Panc1 (cell line): ENCODE measurements at regions not wholly inside any gene's neighbourhood (a gene's known extent, or its start where the extent isn't known, plus 50 kb on each side); places are given as distances from the start of the nearest gene placed in this dataset.
"Not testable (repeated sequence)": the region's sequence is repeated elsewhere in the genome, so short reads cannot be mapped to it uniquely, and the experiment has no call there.

Experiments
- CTCF ChIP-seq: fragments of 450-650 bp; IDR thresholded peaks from 2 replicates; pipeline ENCODE4 v1.5.1; 2017; ENCODE audit warnings: mild to moderate bottlenecking
- POLR2AphosphoS5 ChIP-seq: IDR thresholded peaks from 2 replicates; pipeline ENCODE4 v1.6.1; 2012; ENCODE audit warnings: mild to moderate bottlenecking, low read depth, low read length, moderate library complexity
- TCF7L2 ChIP-seq: IDR thresholded peaks from 2 replicates; pipeline ENCODE4 v1.6.1; 2011; ENCODE audit warnings: mild to moderate bottlenecking, low read depth, low read length, inconsistent platforms
- TF ChIP-seq, protein P1 (sequence below), 2 experiments: IDR thresholded peaks; 2 replicates each; pipeline ENCODE4 v1.6.1; 2011 to 2012; ENCODE audit warnings: low read depth in 2 of 2, control low read depth in 1 of 2, low read length in 1 of 2, mild to moderate bottlenecking in 1 of 2, moderate library complexity in 1 of 2; ENCODE audit not compliant: insufficient read depth in 1 of 2

GRCh38 chr22:12630965-12631364, 2897.0 kb upstream of the OR11H1 start:
- peak; percentile 14; the same call in 1 of the 2 replicates for TF ChIP-seq CTCF
- TF ChIP-seq POLR2AphosphoS5, TCF7L2: not testable (repeated sequence)
- TF ChIP-seq, protein P1, sequence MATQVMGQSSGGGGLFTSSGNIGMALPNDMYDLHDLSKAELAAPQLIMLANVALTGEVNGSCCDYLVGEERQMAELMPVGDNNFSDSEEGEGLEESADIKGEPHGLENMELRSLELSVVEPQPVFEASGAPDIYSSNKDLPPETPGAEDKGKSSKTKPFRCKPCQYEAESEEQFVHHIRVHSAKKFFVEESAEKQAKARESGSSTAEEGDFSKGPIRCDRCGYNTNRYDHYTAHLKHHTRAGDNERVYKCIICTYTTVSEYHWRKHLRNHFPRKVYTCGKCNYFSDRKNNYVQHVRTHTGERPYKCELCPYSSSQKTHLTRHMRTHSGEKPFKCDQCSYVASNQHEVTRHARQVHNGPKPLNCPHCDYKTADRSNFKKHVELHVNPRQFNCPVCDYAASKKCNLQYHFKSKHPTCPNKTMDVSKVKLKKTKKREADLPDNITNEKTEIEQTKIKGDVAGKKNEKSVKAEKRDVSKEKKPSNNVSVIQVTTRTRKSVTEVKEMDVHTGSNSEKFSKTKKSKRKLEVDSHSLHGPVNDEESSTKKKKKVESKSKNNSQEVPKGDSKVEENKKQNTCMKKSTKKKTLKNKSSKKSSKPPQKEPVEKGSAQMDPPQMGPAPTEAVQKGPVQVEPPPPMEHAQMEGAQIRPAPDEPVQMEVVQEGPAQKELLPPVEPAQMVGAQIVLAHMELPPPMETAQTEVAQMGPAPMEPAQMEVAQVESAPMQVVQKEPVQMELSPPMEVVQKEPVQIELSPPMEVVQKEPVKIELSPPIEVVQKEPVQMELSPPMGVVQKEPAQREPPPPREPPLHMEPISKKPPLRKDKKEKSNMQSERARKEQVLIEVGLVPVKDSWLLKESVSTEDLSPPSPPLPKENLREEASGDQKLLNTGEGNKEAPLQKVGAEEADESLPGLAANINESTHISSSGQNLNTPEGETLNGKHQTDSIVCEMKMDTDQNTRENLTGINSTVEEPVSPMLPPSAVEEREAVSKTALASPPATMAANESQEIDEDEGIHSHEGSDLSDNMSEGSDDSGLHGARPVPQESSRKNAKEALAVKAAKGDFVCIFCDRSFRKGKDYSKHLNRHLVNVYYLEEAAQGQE (IDR thresholded peaks at IDR 0.05; ENCODE audit: insufficient read depth in 1 of 2, low read depth in 2 of 2, low read length in 1 of 2): not testable (repeated sequence)
